Suppressor macrophage treated with lipopolysaccharide for 1 hour (primary cell): ENCODE measurements at regions not wholly inside any gene's neighbourhood (a gene's known extent, or its start where the extent isn't known, plus 50 kb on each side); places are given as distances from the start of the nearest gene placed in this dataset.

Experiments used
- DNase-seq, 3 donors: peaks; one replicate each; pipeline ENCODE4 v3.0.0-alpha.2; 2020 to 2022

DNA sequence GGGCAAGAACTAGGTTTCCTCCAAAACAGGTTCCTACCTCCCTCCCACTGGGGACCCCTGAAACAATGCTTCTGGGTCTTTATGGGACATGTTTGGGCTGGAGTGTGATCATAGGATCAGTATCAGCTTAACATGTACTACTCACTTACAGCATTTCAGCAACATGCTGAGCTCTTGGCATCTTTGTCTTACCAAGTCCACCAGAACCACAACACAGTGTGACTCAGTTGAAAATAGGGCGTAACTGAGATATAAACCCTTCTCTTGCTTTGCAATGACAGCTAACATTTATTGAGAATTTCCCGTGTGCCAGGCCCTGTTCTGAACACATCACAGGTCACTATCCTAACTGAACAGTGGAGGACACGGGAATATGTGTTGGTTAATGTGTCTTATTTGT, 218.5 kb upstream of the LNX1 start:
- no peak for DNase-seq

- DNase-seq, result no peak
Measured at GRCh38 chr4:53805291-53805690, 214.0 kb upstream of the LNX1 start.

- DNase-seq, result peak; percentile 72 to 75 (median 72)
Measured at GRCh38 chr4:53804719-53805118, 213.4 kb upstream of the LNX1 start.

GRCh38 chr4:53802500-53802899, 211.2 kb upstream of the LNX1 start:
- DNase-seq, result no peak

DNA sequence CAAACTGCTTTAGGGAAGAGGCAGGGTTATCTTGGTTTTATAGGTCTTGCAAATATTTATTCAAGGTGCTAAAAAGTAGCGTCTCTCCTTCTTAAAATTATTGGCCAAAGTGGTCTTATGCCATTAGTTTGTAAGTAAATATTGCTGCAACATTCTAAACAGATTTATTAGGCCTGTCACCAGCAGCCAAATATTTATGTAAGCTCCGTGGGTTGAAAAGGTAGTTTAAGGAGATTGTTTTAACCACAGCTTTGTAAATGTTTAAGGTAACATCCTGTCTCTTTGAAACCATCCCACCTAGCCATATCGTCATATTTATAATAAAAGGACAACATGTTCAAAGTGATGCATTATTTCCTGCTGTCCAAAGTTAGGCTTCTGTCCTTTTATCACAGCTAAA, 210.1 kb upstream of the LNX1 start:
- DNase-seq, result no peak

- no peak for DNase-seq
Measured at GRCh38 chr4:53800741-53801140, 209.5 kb upstream of the LNX1 start.

DNA sequence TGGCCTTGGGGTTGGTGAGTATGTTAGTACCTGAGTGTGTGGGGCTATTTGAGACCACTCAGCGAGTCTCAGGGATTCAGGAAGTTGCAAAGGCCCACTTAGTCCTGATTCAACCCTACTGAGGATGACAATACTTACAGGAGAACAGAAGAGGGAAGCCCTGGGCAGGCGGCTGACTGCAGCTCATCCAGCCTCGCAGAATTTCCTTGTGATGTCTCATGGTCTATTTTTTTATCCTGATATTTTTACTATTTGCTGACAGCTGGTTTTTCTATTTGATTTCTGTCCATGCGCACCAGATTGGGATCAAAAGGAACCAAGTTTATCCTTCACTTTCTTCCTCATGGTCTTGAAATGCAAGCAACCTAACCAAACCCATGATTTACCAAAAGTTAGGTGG, 201.8 kb upstream of the LNX1 start:
- DNase-seq, result peak in 1 of 3 donors; percentile 3

DNA sequence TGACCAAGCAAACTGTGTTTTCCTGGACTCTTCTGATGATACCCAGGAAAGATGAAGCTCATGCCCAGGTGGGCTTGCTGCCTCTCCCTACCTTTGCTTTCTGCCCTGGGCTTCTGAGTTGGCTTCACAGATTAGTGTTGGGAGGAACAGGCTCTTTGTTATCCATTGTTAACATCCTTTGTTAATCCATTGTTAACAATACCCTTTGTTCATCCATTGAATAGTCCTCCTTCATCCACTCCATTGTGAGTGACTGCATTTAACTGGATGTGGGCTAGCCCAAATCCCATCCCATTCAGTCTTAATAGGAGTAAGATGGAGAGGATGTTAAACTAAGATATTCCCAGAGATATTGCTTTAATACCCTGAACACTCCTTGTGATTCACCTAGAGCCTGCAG, 199.0 kb upstream of the LNX1 start:
- DNase-seq, result no peak

GRCh38 chr4:53788621-53789020, 197.3 kb upstream of the LNX1 start:
- DNase-seq, result no peak

- DNase-seq, result no peak
Measured at GRCh38 chr4:53788011-53788410, 196.7 kb upstream of the LNX1 start.

- no peak for DNase-seq
Measured at GRCh38 chr4:53786632-53787031, 195.3 kb upstream of the LNX1 start.

DNA sequence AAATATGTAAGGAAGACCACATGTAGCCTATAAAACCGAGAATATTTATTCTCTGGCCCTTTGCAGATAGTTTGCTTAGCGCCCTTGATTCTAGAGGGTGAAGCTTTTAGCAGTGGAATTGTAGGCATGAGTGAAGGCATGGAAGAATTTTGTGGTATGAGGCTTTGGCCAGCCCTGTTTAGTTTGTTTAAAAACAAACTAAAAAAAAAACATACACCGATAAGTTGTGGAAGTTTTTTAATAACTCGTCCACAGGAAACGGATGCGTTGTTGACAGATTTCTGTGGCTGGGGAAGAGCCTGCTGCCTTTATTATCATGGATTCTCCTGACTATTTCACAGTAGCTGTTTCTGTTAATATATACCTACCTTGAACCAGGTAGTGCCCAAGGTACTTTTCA, 194.7 kb upstream of the LNX1 start:
- DNase-seq, result no peak

DNA sequence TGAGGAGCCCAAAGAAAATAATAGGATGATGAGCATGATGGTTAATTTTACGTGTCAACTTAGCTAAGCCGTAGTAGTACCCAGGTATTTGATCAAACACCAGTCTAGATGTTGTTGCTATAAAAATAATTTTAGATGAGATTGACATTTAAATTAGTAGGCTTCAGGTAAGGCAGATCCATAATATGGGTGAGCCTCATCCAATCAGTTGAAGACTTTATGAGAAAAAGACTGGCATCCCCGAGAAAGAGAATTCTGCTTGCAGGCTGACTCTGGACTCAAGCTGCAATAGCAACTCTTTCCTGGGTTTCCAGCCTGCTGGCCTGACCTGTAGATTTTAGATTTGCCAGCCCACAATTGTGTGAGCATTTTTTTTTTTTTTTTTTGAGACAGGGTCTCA, 192.8 kb upstream of the LNX1 start:
- DNase-seq, result no peak

- no peak for DNase-seq
Measured at GRCh38 chr4:53783208-53783859, 192.0 kb upstream of the LNX1 start.

DNA sequence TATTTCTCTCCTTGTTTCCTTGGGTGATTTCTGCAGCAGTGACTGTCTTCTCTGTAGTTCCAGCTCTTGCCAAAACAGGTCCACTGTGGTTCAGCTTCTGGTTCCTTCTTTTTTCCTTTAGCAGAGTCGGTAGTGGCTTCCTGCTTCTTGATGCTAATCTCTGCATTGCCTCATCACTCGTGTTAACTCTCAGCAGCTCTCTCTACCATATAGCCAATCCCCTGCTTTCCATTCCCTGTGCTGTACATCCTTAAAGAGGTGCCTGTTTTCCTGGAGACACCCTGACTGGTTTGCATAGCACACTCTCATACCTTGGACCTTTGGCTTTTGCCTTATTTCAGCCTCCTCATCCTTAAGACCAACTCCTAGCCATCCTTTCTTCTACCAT, 191.2 kb upstream of the LNX1 start:
- DNase-seq, result peak; percentile 31 to 48 (median 44)

DNA sequence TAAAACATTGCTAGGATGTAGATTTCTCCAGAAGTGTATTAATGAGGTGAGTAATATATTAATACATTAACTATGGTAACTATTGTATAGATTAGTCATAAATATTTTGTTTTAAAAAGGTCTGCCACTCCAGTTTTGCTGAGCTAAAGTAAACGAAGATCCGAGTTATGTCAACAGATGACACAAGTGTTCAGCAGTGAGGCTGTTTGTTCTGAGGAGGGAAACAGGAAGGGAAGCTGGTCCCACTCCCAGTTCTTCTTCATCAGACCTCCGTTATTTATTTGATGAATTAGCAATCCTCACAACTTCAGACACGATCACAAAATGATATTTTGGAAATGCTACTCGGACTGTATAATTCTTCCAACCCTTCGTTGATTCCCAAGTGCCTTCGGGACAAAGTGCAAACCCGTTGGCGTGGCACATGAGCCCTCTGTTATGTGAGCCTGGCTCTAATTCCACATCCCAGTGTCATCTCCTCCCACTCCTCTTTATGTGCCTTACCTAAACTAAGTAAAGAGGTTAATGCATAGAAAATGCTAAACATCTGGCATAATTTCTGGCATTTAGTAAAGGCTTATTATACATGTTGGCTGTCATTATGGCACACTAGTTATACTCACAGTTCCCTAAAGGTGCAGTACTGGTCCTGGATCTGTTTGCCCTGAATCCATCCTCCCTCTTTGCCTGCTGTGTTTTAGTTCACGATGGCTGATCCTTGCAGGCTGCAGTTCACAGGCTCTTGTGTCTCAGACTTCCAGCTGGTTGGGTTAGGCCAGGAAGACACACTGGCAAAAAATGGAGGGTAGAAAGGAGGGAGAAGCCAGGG, 190.6 kb upstream of the LNX1 start:
- no peak for DNase-seq

DNA sequence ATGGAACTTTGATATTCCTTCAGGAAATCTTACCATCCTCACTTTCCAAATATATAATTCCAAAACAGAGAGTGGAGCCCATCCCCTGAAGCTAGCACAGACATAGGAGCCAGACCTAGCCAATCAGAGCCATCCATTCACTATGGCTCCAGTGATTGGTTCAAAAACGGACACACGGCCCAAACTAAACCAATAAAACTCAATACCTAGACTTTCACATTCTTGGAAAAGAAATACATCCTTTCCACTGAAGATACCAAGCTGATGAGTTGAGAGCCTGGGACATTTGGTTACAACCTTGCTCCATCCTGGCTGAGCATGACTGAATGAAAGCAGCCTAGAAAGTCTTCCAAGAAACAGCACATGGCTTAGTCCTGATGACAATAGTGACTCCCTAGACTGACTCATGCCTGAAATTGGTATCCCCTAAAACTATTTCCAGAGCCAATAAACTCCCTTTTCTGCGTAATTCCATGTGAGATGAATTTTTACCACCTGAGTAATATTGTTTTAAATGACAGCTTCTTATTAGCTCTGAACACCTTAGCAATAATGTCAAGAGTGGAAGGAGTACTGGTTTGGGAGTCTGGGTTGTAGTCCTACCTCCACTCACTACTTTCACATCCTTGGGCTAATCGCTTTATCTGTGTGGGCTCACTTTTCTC, 189.6 kb upstream of the LNX1 start:
- DNase-seq, result no peak

GRCh38 chr4:53779025-53779424, 187.7 kb upstream of the LNX1 start:
- DNase-seq, result no peak

GRCh38 chr4:53778155-53778554, 186.9 kb upstream of the LNX1 start:
- no peak for DNase-seq

DNA sequence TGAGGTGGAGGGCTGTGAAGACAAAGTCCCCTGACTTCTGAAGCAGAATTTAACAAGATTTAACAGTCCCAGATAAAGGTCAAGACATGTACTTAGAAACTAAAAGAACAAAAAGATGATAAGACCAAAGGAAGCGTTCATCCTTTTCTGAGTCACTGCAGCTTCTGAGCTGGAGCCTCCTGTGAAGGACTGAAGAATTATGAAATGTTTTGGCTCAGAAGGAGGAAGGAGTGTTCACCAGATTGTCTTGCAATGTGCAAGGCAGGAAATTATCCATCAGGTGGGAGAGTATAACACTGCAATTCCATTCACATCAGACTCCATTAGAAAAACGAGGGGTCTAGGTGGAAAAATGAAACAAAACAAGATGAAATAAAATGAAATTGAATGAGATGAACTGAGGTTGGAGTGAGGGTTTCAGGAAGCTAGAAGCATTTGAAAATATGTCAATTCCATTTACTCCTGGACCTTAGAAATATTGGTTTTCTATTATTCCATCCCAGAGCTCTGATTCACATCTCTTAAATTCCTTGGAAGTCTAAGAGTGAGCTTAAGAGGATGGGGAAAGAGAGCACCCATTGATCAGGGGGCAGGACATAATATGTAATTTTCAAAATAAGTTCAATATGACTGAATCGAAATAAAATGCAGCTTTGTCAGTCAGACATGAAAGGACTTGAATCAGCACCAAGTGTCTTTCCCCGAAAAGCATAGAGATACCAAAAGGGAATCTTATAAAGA, 186.1 kb upstream of the LNX1 start:
- peak; percentile 13 to 39 (median 28) for DNase-seq

GRCh38 chr4:53776141-53776540, 184.9 kb upstream of the LNX1 start:
- no peak for DNase-seq

DNA sequence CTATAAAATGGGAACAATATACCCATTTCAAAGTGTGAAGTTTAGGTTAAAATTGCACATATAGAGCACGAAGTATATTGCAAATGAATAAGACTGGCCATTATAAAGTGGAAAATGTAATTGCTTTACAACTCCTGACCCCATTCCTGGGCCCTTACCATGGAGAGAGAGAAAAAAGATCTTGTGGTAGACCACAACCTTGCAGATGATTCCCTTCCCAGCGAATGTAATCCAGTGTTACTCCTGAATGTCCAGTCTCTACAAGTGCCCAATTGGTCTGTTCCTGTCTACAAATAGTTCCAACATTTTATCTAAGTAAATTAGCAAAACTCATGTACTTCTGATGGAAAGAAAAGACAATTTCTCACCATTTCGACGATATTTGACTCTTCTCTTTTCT, 184.1 kb upstream of the LNX1 start:
- no peak for DNase-seq

DNA sequence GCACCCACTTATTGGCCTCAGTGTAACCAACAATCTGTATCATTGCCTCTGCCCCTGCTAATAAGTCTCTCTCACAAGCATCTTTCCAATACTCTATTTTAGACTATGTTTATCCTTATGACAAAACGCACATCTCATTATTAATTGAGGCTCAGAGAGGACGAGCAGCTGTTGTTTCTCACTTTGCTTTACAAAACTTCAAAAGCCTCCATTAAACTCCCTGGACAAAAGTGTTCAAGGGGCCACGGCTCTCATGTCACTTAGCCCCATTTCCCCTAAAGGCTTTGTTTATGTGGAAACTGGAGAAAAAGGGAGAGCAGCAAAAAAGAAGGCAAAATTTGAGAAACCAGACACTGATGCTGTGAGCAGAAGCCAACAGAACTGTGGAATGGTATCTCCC, 180.0 kb upstream of the LNX1 start:
- DNase-seq, result no peak
